GM23338 (cell line): ENCODE measurements at regions not wholly inside any gene's neighbourhood (a gene's known extent, or its start where the extent isn't known, plus 50 kb on each side); places are given as distances from the start of the nearest gene placed in this dataset.

ENCODE experiments used
- ATAC-seq: fragments of 200-7000 bp; cut with Tn5 transposase; 3 replicates; pipeline ENCODE4 v1.9.1; 2020
- DNase-seq: peaks from one replicate; pipeline ENCODE4 v3.0.0-alpha.2; 2015; ENCODE audit warnings: low spot score
- H2AFZ ChIP-seq: fragments of 200-600 bp; sonication (generic); 2 replicates; pipeline ENCODE4 v1.8.0; 2016; ENCODE audit warnings: antibody characterized with exemption, mild to moderate bottlenecking, moderate library complexity
- H3F3A ChIP-seq: fragments of 200-600 bp; sonication (generic); replicated peaks from 2 replicates; pipeline ENCODE4 v1.8.0; 2017; ENCODE audit warnings: antibody characterized with exemption, mixed run types, low read depth
- H3K27ac ChIP-seq: fragments of 200-600 bp; sonication (generic); 2 replicates; pipeline ENCODE4 v1.6.1; 2016; ENCODE audit warnings: low read depth
- H3K27me3 ChIP-seq: fragments of 200-600 bp; sonication (generic); 2 replicates; pipeline ENCODE4 v1.8.0; 2016; ENCODE audit warnings: mild to moderate bottlenecking, mixed run types, moderate library complexity; ENCODE audit not compliant: insufficient read depth
- H3K36me3 ChIP-seq: fragments of 200-600 bp; sonication (generic); 2 replicates; pipeline ENCODE4 v1.8.0; 2016; ENCODE audit warnings: mild to moderate bottlenecking; ENCODE audit not compliant: insufficient read depth
- H3K4me1 ChIP-seq: fragments of 200-600 bp; sonication (generic); 2 replicates; pipeline ENCODE4 v1.8.0; 2016; ENCODE audit warnings: mild to moderate bottlenecking, moderate library complexity; ENCODE audit not compliant: insufficient read depth
- H3K4me2 ChIP-seq: fragments of 200-600 bp; sonication (generic); 2 replicates; pipeline ENCODE4 v1.7.1; 2017; ENCODE audit warnings: mixed run types
- H3K4me3 ChIP-seq: fragments of 200-600 bp; sonication (generic); 2 replicates; pipeline ENCODE4 v1.6.1; 2016; ENCODE audit warnings: mixed run types
- H3K79me2 ChIP-seq: fragments of 200-600 bp; sonication (generic); replicated peaks from 2 replicates; pipeline ENCODE4 v1.8.0; 2017; ENCODE audit warnings: mild to moderate bottlenecking; ENCODE audit not compliant: insufficient read depth
- H3K9me2 ChIP-seq: fragments of 200-600 bp; sonication (generic); 2 replicates; pipeline ENCODE4 v1.8.0; 2017; ENCODE audit not compliant: insufficient read depth
- H4K20me1 ChIP-seq: fragments of 200-600 bp; sonication (generic); replicated peaks from 2 replicates; pipeline ENCODE4 v1.8.0; 2017; ENCODE audit warnings: mild to moderate bottlenecking; ENCODE audit not compliant: insufficient read depth
- H3K27ac Mint-ChIP-seq: 2 replicates; pipeline ENCODE4 v1.8.0; 2020; ENCODE audit warnings: inconsistent platforms, mild to moderate bottlenecking, moderate library complexity, mixed read lengths
- H3K27me3 Mint-ChIP-seq: 3 replicates; pipeline ENCODE4 v1.8.0; 2022; ENCODE audit warnings: low read depth, mild to moderate bottlenecking, moderate library complexity, mixed read lengths, inconsistent platforms; ENCODE audit not compliant: insufficient read depth, poor library complexity
- H3K36me3 Mint-ChIP-seq: 3 replicates; pipeline ENCODE4 v1.8.0; 2021; ENCODE audit warnings: low read depth, mild to moderate bottlenecking, inconsistent platforms, moderate library complexity, mixed read lengths
- H3K4me1 Mint-ChIP-seq: 3 replicates; pipeline ENCODE4 v1.8.0; 2020; ENCODE audit warnings: mild to moderate bottlenecking, inconsistent platforms, mixed read lengths
- H3K4me3 Mint-ChIP-seq: 3 replicates; pipeline ENCODE4 v1.8.0; 2021; ENCODE audit warnings: moderate library complexity, mild to moderate bottlenecking, inconsistent platforms, mixed read lengths
- H3K9me3 Mint-ChIP-seq: 3 replicates; pipeline ENCODE4 v1.8.0; 2020; ENCODE audit warnings: moderate library complexity, mild to moderate bottlenecking, inconsistent platforms, mixed read lengths
- CREB1 ChIP-seq: fragments of 250-450 bp; sonication (Bioruptor Pico); IDR thresholded peaks from 2 replicates; pipeline ENCODE4 v1.5.0; 2020; ENCODE audit warnings: low read depth, mild to moderate bottlenecking, moderate library complexity
- CTCF ChIP-seq, 2 experiments: fragments of 200-600 bp in 1 of 2; sonication (generic) in 1 of 2; conservative IDR thresholded peaks; 2 replicates each; pipeline versions ENCODE4 v1.5.1 to v1.6.1; 2016 to 2017; ENCODE audit warnings: antibody characterized with exemption in 2 of 2, low read depth in 2 of 2, mild to moderate bottlenecking in 2 of 2, moderate library complexity in 1 of 2
- EZH2 ChIP-seq: fragments of 200-600 bp; sonication (generic); IDR thresholded peaks from one replicate; pipeline ENCODE4 v1.8.0; 2017; ENCODE audit warnings: antibody characterized with exemption, mild to moderate bottlenecking, low read depth; ENCODE audit not compliant: unreplicated experiment
- EZH2phosphoT487 ChIP-seq: fragments of 200-600 bp; sonication (generic); IDR thresholded peaks from one replicate; pipeline ENCODE4 v1.8.1; 2018; ENCODE audit warnings: antibody characterized with exemption; ENCODE audit not compliant: unreplicated experiment
- JUNB ChIP-seq: IDR thresholded peaks from one replicate; pipeline ENCODE4 v1.6.1; 2016; ENCODE audit warnings: antibody characterized with exemption; ENCODE audit not compliant: unreplicated experiment
- NANOG ChIP-seq: IDR thresholded peaks from 2 replicates; pipeline ENCODE4 v1.6.1; 2016; ENCODE audit warnings: antibody characterized with exemption, borderline replicate concordance
- POLR2AphosphoS5 ChIP-seq: IDR thresholded peaks from 2 replicates; pipeline ENCODE4 v1.6.1; 2016; ENCODE audit warnings: antibody characterized with exemption, low read depth
- STAT1 ChIP-seq: IDR thresholded peaks from one replicate; pipeline ENCODE4 v1.6.1; 2016; ENCODE audit warnings: antibody characterized with exemption; ENCODE audit not compliant: unreplicated experiment
- ZNF114 ChIP-seq: fragments of 250-450 bp; sonication (Bioruptor Pico); IDR thresholded peaks from 2 replicates; pipeline ENCODE4 v1.5.0; 2020; ENCODE audit warnings: mild to moderate bottlenecking, moderate library complexity
- ZNF331 ChIP-seq: fragments of 250-450 bp; sonication (Bioruptor Pico); IDR thresholded peaks from 2 replicates; pipeline ENCODE4 v1.5.0; 2020; ENCODE audit warnings: low read depth, mild to moderate bottlenecking, moderate library complexity
- ZNF462 ChIP-seq: fragments of 250-450 bp; sonication (Bioruptor Pico); IDR thresholded peaks from 2 replicates; pipeline ENCODE4 v1.5.0; 2020; ENCODE audit warnings: mild to moderate bottlenecking, moderate library complexity

- no peak for TF ChIP-seq STAT1
- no peak for TF ChIP-seq EZH2
These were observed 204.8 kb upstream of the MEF2C start (continued) for GRCh38 chr5:89087551-89088318.

- no peak overlapping the region for H3K27ac ChIP-seq
- no peaks in the 10 kb centered on the region for H3K9me3 Mint-ChIP-seq
- no peak overlapping the region for H3K4me3 Mint-ChIP-seq
- H3K27me3 Mint-ChIP-seq: no peaks in the 10 kb centered on the region
- H3K36me3 Mint-ChIP-seq: no peaks in the 10 kb centered on the region
- H3K4me3 ChIP-seq: no peak overlapping the region
- no peak overlapping the region for H3K4me2 ChIP-seq
- DNase-seq (no peak), ATAC-seq (no peak)
- no peaks in the 10 kb centered on the region for H3K36me3 ChIP-seq
- H3K4me1 Mint-ChIP-seq: peaks cover 11% of the 10 kb centered on the region; the same call in 2 of the 3 replicates
- no peaks in the 10 kb centered on the region for H4K20me1 ChIP-seq
- H3F3A ChIP-seq: no peaks in the 10 kb centered on the region
- no peaks in the 10 kb centered on the region for H3K9me2 ChIP-seq
- no peaks in the 10 kb centered on the region for H3K27me3 ChIP-seq
- H3K27ac Mint-ChIP-seq: no peak overlapping the region
- TF ChIP-seq CTCF (conservative IDR thresholded peaks at IDR 0.05; ENCODE audit: low read depth in 2 of 2): no peak
- TF ChIP-seq EZH2phosphoT487: no peak
- no peak for TF ChIP-seq NANOG
- no peak for TF ChIP-seq POLR2AphosphoS5
- no peak for TF ChIP-seq ZNF331 (CRISPR knock-in tag)
- no peak for TF ChIP-seq EZH2
- H3K4me1 ChIP-seq: 0 out of 2 replicates have a peak, but pooled peaks cover 5% of the 10 kb centered on the region
- no peaks in the 10 kb centered on the region for H3K79me2 ChIP-seq
- no peak overlapping the region for H2AFZ ChIP-seq
These were observed 204.1 kb upstream of the MEF2C start for GRCh38 chr5:89087128-89087527.

GRCh38 chr5:89086390-89087086 lies 203.6 kb upstream of the MEF2C start:
- Mint-ChIP-seq H3K27ac (no peak overlapping the region), H3K4me1 (peaks cover 11% of the 10 kb centered on the region; the same call in 2 of the 3 replicates), H3K27me3 (no peaks in the 10 kb centered on the region), H3K9me3 (no peaks in the 10 kb centered on the region), H3K36me3 (no peaks in the 10 kb centered on the region), H3K4me3 (no peak overlapping the region)
- Histone ChIP-seq H3K27me3 (no peaks in the 10 kb centered on the region), H3K79me2 (no peaks in the 10 kb centered on the region), H2AFZ (peak overlapping the region; percentile 6; the same call in 1 of the 2 replicates), H3F3A (no peaks in the 10 kb centered on the region), H4K20me1 (no peaks in the 10 kb centered on the region), H3K4me3 (no peak overlapping the region), H3K27ac (no peak overlapping the region), H3K9me2 (no peaks in the 10 kb centered on the region), H3K4me2 (no peak overlapping the region), H3K4me1 (0 out of 2 replicates have a peak, but pooled peaks cover 5% of the 10 kb centered on the region), H3K36me3 (no peaks in the 10 kb centered on the region)
- DNase-seq (no peak), ATAC-seq (no peak)
- TF ChIP-seq CREB1 (CRISPR knock-in tag) (no peak), ZNF462 (CRISPR knock-in tag) (no peak), JUNB (no peak), NANOG (no peak), ZNF114 (CRISPR knock-in tag) (no peak), STAT1 (no peak), EZH2 (no peak)
